Activated T-cell treated with anti-CD3 and anti-CD28 coated beads, Interleukin-2, amount 50 U/mL, for 1 hour (primary cell): ENCODE measurements at regions not wholly inside any gene's neighbourhood (a gene's known extent, or its start where the extent isn't known, plus 50 kb on each side); places are given as distances from the start of the nearest gene placed in this dataset.
"Not testable (repeated sequence)": the region's sequence is repeated elsewhere in the genome, so short reads cannot be mapped to it uniquely, and the experiment has no call there.

Source experiments
- DNase-seq: peaks from one replicate; pipeline ENCODE4 v3.0.0-alpha.2; 2020

DNA sequence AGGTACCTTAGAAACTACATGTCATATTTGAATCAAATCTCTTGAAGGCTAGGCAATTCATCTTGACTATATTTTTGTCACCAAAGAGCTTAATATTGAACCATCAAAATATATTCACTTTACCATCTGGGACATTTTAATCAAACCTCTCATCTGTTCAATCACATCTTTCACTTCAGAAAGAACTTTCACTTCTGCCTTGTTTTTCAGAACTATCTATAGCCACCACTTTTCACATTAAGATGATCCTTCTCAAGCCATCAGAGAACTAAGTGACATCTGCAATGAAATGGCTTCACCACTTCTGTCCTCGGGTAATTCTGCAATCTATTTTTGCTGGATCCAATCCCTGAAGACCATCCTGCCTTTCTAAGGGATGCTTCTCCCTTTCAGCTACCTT is 57.8 kb downstream of the OR2B2 start:
- no peak for DNase-seq

DNA sequence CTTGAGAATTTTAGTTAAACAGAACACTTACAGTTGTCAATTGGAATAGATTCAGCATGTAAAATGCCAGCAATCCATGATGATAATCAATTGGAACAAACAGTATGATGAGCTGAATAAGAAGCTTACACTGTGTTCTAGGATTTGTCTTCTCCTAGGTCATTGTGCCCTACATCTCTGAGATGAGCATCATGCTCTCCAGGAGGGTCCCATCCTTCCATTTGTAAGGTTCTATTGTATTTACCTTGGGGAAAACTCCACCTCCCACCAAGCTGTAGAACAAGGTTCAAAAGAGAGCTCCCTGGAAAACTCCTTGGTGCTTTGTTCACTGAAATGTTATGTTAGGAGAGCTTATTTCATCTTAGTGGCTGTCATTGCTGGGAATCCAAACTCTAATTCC is 60.8 kb downstream of the OR2B2 start:
- no peak for DNase-seq

DNA sequence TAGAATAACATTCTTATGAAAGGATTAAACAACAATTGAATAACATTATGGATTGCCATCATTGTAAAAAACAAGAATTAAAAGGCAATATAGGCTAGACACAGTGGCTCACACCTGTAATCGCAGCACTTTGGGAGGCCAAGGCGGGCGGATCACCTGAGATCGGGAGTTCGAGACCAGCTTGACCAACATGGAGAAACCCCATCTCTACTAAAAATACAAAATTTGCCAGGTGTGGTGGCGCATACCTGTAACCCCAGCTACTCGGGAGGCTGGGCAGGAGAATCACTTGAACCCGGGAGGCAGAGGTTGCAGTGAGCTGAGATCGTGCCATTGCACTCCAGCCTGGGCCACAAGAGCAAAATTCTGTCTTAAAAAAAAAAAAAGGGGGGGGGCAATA is 63.2 kb downstream of the OR2B2 start:
- not testable (repeated sequence) for DNase-seq

DNA sequence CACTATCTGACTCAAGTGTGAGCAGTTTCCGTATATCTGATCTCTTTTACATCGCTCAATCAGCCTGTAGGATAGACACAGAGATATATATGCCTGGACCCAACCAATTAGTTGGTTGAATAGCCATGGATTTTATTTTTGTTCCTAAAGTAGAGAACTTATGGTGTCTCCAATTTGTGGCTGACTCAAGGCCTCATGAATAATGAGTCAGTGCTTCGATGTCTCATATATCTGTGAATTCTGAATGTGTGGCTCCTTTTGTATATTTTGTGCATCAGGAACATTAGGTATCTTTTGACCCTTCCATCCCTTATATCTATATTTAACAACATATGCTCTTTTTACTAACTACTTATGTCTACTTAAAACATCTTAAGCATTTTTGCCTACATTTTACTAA is 64.5 kb downstream of the OR2B2 start:
- DNase-seq: no peak

DNA sequence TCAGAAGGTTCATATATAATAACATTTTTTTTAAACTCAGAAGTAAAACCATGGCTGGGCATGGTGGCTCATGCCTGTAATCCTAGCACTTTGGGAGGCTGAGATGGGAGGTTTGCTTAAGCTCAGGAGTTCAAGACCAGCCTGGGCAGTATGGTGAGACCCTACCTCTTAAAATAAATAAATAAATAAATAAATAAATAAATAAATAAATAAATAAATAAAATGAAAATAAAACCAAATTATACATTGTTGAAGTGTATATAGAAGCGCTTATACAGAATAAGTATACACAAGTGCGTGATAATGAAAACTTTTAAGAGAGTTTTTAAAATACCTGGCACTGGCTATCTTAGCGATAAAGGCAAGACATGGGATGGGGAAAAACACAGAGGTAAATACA is 71.6 kb downstream of the OR2B2 start:
- no peak for DNase-seq

DNA sequence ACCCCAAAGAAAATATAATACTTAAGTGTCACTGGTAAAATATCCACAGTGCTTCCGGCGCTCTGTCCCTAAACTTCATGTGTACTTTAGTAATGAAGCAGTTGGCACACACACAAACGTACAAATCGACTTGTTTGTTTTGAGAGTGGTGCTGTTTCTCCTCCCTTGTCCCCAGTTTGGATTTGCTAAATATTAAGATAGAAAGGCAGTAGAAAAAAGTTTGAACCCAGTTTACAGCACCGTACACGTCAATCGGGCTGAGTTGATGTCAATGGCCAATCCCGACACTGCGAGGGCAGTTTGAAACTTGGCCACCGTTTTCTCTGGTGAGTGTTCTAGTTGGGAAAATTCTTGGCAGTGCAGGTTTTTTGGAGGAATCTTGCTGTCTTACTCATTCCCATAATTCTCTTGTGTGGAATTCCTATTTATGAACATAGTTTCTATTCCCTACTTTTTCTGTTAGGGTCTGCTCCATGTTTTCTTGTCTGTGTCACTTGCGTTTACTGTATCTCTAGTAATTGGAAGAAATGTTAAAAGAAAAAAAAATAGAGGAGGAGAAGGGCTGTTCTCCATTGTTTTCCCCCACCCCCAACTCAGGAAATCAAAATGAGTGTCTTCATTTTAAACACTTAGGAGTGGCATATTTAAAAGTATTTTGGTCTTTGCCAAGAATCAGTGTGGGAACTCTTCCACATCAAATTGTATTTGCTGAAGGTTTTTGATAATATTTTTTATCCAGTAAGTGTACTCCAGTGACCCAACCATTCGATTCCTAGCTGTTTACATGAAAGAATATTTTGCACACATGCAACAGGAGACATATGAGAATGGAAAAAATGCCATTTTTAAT is 72.3 kb downstream of the OR2B2 start:
- no peak for DNase-seq

DNA sequence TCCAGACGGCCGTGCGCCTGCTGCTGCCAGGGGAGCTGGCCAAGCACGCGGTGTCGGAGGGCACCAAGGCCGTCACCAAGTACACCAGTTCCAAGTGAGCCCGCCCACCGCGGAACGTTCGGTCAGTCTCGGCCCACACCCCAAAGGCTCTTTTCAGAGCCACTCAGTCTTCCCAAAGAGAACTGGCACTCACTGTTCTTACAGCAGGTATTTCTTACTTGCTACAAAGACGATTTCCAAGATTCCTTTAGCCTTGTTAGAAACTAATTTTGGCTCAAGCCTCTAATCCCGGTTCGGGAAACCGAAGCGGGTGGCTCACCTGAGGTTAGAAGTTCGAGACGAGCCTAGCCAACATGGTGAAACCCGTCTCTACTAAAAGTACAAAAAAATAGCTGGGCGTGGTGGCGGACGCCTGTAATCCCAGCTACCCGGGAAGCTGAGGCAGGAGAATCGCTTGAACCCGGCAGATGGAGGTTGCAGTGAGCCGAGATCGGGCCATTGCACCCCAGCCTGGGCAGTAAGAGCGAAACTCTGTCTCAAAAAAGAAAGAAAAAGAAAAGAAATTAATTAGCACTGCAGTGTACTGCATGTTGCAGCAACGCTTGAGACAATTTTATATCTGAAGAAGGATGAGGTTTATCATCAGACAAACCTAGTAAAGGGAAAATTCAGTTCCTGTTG is 73.1 kb downstream of the OR2B2 start:
- no peak for DNase-seq

DNA sequence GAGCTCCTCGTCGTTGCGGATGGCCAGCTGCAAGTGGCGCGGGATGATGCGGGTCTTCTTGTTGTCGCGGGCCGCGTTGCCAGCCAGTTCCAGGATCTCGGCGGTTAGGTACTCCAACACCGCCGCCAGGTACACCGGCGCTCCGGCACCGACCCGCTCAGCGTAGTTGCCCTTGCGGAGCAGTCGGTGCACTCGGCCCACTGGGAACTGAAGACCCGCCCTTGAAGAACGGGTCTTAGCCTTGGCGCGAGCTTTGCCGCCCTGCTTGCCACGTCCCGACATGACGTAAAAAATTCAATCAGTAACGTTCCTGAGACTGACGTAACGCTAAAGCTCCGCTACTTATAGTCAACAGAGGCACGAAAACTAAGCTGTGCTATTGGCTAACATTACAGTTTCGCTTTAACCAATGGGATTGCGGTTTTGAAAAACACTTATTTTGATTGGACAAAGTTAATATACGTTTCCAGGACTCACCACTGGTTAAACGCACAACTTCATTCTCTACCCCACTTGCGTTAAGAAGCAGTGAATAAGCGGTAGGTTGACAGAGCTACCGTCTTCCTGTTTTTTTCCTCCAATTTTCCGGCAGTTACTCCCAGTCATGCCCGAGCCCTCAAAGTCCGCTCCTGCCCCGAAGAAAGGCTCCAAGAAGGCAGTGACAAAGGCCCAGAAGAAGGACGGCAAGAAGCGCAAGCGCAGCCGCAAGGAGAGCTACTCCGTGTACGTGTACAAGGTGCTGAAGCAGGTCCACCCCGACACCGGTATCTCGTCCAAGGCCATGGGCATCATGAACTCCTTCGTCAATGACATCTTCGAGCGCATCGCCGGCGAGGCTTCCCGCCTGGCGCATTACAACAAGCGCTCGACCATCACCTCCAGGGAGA is 73.9 kb downstream of the OR2B2 start:
- peak; percentile 80 for DNase-seq

DNA sequence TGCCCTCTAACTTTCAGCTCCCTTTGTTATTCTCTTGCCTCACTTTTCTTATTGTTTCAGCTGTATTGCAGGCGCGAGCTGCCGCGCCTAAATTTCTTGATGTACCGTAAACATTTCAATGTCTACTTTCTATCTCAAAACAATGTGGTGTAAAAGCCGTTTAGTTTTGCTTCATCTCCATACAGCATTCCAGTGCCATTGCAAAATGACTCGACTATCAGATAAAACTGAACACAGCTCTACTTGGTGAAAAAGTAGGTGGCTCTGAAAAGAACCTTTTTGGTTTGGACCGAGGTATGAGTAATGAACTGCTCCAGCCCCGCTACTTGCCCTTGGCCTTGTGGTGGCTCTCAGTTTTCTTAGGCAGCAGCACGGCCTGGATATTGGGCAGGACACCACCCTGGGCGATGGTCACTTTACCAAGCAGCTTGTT is 74.6 kb downstream of the OR2B2 start:
- DNase-seq: no peak

DNA sequence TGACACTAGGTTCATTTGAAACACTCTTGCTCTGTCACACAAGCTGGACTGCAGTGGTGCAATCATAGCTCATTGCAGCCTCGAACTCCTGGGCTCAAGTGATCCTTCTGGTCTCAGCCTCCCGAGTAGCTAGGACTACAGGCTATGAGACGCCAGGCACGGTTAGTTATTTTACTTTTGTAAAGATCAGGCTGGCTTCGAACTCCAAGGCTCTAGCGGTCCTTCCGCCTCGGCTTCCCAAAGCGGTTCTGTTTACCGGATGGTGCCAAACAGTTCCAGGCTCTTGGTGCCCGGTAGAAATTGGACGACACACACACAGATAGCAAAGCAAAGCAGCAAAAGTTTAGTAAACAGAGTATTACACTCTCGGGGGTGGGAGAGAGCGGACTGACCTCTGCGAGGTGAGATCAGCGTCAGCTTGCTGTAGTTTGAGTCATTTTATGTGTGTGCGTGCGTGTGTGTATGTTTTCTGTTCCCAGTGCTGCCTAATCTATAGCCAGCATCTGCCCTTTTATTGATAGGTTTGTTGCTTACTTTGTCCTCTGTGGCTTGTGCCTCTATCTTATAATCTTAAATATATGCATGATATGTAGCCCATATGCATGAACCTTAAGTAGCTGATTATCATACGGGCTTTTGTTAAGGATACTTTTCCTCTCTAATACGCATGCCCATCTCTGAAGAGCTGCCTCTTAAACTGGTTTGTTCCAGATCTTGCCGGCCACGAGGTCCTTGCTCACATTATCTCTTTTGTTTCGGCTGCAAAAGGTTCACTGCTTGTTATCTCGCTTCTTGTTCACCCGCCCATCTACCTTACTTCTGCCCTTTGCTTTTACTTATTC is 75.2 kb downstream of the OR2B2 start:
- peak; percentile 50 for DNase-seq

DNA sequence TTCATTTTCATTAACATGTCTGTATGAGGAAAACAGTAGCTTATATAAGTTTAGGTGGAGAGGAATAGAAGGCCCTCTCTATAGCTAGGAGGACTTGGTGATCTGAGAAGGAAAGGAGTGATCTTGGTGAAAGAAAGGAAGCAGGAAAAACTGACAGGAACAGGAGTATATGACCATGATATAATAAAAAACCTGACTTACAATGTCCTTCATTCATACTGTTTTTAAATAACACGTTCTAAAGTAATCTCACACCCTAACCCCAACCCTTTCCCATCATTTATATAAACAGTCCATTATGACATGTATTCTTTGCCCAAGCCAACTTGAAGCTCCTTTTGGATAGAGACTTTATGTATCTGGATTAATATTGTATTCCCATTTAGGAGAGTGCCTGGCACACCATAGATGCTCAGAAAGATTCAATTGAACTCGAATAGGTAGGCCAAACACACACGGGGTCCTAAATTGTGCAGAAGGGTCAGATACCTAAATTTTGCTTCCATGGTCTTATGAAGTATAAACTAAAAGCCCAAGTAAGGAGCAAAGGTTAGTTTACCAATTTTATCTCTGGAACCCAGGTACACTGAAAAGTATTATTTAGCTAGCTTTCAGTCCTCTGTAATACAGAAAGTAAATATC is 75.9 kb downstream of the OR2B2 start:
- DNase-seq: no peak

DNA sequence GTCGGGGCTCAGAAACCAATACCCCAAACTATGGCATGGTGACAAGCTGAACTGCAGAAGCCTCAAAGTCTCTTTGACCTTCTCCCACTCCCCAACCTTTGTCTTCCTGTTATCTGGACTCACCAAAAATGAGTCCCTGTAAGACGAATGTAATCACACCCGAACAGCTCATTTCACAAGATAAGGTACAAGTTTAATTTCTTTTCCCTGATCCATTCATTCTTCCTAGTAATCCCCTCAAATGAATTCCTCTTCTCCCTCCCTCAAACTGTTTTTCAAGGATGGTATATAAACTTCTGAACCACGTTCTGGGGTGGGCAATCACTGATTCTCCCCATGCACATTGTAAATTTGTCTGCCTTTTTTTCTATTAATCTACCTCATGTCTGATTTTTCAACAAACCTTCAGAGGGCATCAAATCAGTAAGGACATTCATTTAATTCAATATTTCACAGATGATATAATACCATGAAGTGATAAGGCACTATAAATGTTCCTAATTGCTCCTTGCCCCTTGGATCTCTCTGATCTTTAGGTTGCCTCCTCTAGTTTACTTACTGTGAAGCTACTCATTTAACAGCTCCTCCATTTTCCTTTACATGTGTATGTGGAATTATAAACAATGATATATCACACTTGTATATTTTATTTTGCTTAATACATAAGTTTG is 77.2 kb downstream of the OR2B2 start:
- DNase-seq: no peak

DNA sequence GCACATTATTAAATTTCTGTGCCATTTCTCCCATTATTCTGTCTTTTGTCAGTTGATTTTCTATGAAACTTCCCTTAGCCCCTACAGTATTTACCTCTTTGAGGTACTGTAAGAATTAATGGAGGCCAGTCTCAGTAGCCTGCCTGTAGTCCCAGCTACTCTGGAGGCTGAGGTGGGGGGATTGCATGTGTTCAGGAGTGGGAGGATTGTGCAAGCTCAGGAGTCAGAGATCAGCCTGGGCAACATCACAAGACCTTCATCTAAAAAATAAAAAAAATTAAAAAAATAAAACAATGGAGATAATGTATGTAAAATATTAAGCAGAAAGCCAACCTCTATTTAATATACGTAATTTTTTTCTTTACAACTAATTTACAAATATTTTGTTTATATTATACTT is 77.8 kb downstream of the OR2B2 start:
- no peak for DNase-seq

DNA sequence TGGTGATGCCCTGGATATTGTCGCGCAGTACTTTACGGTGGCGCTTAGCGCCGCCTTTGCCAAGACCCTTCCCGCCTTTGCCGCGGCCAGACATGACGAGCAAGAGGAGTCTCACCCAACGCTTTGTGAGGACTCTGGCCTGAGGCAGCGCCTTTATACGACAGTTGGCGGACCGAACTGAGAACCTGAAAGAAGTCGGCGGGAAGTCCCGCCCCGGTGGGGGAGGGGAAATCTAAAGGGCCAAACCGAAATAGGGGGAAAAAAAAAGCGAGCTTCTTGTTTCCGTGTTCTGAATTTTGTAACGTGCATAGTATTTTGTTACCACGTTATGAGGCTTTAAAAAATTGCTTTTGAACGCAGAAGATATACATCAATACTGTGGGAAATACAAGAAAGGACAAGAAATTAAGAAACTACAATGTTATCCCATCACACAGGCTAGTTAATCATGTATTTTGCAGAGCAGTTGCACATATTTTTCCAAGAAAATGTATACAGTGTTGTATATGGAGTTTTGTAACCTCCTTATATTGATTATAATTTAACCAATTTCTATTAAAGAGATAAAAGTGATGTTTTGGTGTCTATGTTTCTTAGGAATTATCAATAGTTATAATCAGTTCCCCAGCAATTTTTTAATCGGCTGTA is 80.6 kb downstream of the OR2B2 start:
- DNase-seq: peak; percentile 79

DNA sequence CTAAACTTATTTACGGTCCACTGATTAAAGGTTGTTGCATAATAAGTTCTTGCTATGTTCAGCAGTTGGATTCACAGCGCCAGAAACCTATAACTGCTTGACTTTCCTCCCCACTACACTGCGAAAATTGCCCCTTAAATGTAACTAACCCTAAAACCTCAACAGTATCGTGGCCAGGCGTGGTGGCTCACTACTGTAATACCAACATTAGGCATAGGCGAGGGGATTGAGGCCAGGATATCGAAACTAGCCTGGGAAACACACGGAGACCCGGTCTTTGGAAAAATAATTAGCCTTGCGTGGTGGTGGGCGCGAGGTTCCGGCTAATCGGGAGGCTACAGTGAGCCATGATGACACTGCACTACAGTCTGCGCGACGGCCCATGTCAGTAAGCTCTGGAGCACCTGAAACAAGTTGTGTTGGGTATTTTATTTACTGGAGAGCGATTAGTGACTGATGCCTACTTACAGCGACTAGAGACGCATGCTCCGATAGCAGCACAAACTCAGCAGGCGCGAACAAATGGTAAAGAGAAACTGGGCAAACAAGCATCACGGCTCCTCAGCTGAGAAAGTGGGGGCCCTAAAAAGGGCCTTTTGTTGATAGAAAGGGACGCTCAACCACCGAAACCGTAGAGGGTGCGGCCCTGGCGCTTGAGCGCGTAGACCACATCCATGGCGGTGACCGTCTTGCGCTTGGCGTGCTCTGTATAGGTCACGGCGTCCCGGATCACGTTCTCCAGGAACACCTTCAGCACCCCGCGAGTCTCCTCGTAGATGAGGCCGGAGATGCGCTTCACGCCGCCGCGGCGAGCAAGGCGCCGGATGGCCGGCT is 81.4 kb downstream of the OR2B2 start:
- DNase-seq: peak; percentile 64

DNA sequence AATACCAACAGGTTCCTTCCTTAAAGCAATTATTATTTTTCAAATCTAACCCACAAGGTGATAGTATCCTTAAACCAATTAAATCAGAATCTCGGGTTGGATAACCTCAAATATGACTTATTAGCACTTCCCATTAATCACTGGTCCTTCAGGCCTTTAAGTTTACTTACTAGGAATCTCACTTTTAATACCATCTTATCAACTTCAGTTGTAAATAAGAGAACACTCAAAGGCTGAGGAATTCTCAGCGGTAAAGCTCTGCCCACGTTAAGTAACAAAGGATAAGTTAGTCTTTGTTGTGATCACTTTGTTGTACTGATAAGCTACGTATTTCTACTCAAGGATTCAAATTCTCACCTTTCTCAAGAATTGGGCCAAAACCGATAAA is 82.0 kb downstream of the OR2B2 start:
- no peak for DNase-seq

DNA sequence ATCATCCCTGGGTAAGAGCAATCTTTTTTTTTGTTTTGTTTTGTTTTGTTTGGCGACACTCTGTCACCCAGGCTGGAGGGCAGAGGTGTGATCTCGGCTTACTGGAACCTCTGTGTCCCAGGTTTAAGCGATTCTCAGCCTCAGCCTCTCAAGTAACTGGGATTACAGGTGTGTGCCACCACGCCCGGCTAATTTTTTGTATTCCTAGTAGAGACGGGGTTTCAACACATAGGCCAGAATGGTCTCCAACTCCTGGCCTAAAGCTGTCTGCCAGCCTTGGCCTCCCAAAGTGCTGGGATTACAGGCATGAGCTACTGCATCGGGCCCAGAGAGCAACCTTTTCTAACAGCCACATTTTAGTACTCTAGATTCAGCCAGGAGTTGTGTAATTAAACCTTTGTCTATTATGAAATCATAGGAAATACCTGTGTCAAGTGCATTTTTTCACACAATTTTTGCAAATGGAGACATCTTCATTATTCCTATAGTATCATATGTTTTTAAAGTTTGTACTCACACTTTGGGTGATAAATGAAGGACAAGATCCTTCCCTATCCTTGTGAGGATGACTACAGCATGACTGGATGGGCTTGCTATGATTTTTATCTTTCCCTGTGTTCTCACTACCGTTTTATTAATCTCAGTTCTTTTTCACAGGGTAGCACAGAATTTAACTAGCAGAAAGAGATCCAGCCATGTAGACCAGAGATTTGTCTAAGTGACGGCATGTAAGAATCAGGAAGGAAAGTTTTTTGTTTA is 82.6 kb downstream of the OR2B2 start:
- no peak for DNase-seq

DNA sequence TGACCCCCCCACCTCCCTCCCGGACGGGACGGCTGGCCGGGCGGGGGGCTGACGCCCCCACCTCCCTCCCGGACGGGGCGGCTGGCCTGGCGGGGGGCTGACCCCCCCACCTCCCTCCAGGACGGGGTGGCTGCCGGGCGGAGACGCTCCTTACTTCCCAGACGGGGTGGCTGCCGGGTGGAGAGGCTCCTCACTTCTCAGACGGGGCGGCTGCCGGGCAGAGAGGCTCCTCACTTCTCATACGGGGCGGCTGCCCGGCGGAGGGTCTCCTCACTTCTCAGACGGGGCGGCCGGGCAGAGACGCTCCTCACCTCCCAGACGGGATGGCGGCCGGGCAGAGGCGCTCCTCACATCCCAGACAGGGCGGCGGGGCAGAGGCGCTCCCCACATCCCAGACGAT is 84.7 kb downstream of the OR2B2 start:
- DNase-seq: not testable (repeated sequence)

DNA sequence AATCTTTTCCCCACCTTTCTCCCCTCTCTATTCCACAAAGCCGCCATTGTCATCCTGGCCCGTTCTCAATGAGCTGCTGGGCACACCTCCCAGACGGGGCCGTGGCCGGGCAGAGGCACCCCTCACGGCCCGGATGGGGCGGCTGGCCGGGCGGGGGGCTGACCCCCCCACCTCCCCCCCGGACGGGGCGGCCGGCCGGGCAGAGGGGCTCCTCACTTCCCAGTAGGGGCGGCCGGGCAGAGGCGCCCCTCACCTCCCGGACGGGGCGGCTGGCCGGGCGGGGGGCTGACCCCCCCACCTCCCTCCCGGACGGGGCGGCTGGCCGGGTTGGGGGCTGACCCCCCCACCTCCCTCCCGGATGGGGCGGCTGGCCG is 85.6 kb downstream of the OR2B2 start:
- not testable (repeated sequence) for DNase-seq
